Adrenal gland (tissue), 9 donors: ENCODE measurements at regions not wholly inside any gene's neighbourhood (a gene's known extent, or its start where the extent isn't known, plus 50 kb on each side); places are given as distances from the start of the nearest gene placed in this dataset.
"Not testable (repeated sequence)": the region's sequence is repeated elsewhere in the genome, so short reads cannot be mapped to it uniquely, and the experiment has no call there.

Experiments
- DNase-seq, 7 donors: peaks; one replicate each; pipeline ENCODE4 v3.0.0-alpha.2; 2019 to 2020
- H3K27ac ChIP-seq, 5 donors: fragments of 200-600 bp; sonication (generic) in 4 of 5; 1 replicate in 3 of 5; 2 replicates in 2 of 5; pipeline versions ENCODE4 v1.5.1 to v1.8.0; 2016 to 2020; ENCODE audit warnings: mild to moderate bottlenecking in 1 of 5
- H3K27me3 ChIP-seq: fragments of 200-600 bp; 2 replicates; pipeline ENCODE4 v1.8.0; 2021
- H3K36me3 ChIP-seq, 2 donors: fragments of 200-600 bp; replicated peaks in 1 of 2; 1 replicate in 1 of 2; 2 replicates in 1 of 2; pipeline versions ENCODE4 v1.5.1 to v1.8.0; 2018 to 2022
- H3K4me1 ChIP-seq, 2 donors: fragments of 200-600 bp; replicated peaks in 1 of 2; 1 replicate in 1 of 2; 2 replicates in 1 of 2; pipeline versions ENCODE4 v1.5.1 to v1.8.0; 2018 to 2021
- H3K4me3 ChIP-seq, 4 donors: fragments of 200-600 bp; sonication (generic) in 3 of 4; one replicate each; pipeline ENCODE4 v1.5.1; 2016 to 2018
- H3K9me3 ChIP-seq, 3 donors: fragments of 200-600 bp; sonication (generic) in 1 of 3; replicated peaks in 1 of 3; 1 replicate in 2 of 3; 2 replicates in 1 of 3; pipeline versions ENCODE4 v1.5.1 to v1.8.0; 2016 to 2021
- CTCF ChIP-seq, 6 experiments: fragments of 450-650 bp in 4 of 6; fragments of 200-600 bp in 2 of 6; sonication (generic) in 1 of 6; IDR thresholded peaks; 1 replicate in 5 of 6; 2 replicates in 1 of 6; pipeline versions ENCODE4 v1.5.1 to v1.8.0; 2016 to 2021; ENCODE audit warnings: antibody characterized with exemption in 6 of 6, mild to moderate bottlenecking in 2 of 6, moderate library complexity in 1 of 6
- POLR2A ChIP-seq, 2 donors: fragments of 450-650 bp; IDR thresholded peaks; one replicate each; pipeline ENCODE4 v1.6.1; 2017; ENCODE audit warnings: antibody characterized with exemption in 2 of 2, mild to moderate bottlenecking in 2 of 2, moderate library complexity in 1 of 2
- WGBS, 4 donors: extraction: QIAGEN DNeasy Blood & Tissue Kit in 2 of 4; methylation state at CpG; one replicate each; pipeline versions ENCODE4 v1.1.5 to v1.1.7; 2013 to 2017; 5-methylcytosine and 5-hydroxymethylcytosine counted together
- intact Hi-C, 2 donors: fragments of 100-400 bp; cut with DNase I; formaldehyde crosslinking; loops; one replicate each; pipeline versions ENCODE4 v1.14.1 to v1.15.0; 2022 to 2023
- donor health status: healthy with polysubstance abuse.
- donor health status: Bipolar disorder and iron deficiency.
- donor health status: DM: yes; HTN: yes; CAD: no.
- donor health status: DM: no; HTN: no; CAD: no.
- donor health status: DM: no; HTN: no; CAD: no.

GRCh38 chr5:124511791-124512190 lies 234.6 kb downstream of the ZNF608 start:
- no peak overlapping the region for H3K27ac ChIP-seq
- H3K36me3 ChIP-seq, result no peaks in the 10 kb centered on the region
- no peak overlapping the region for H3K4me3 ChIP-seq
- TF ChIP-seq CTCF (IDR thresholded peaks at IDR 0.05), result no peak
- no peak for TF ChIP-seq POLR2A (IDR thresholded peaks at IDR 0.05)
- no peak for DNase-seq
- intact Hi-C loops, result no loop called here
- H3K9me3 ChIP-seq, result no peaks in the 10 kb centered on the region
- no peaks in the 10 kb centered on the region for H3K27me3 ChIP-seq
- H3K4me1 ChIP-seq, result no peaks in the 10 kb centered on the region

- no peaks in the 10 kb centered on the region for H3K27me3 ChIP-seq
- TF ChIP-seq CTCF (IDR thresholded peaks at IDR 0.05) (no peak), POLR2A (IDR thresholded peaks at IDR 0.05) (no peak)
- WGBS, 4 donors, result 87 to 95% (median 91%) methylated on average over 2 of the region's 2 CpGs
- H3K4me3 ChIP-seq, result no peak overlapping the region
- H3K36me3 ChIP-seq, result no peaks in the 10 kb centered on the region
- DNase-seq, result no peak
- intact Hi-C loops, result no loop called here
- no peaks in the 10 kb centered on the region for H3K9me3 ChIP-seq
- H3K4me1 ChIP-seq, result no peaks in the 10 kb centered on the region
- H3K27ac ChIP-seq, result no peak overlapping the region
Observed at GRCh38 chr5:124507688-124508087, 238.8 kb downstream of the ZNF608 start.

GRCh38 chr5:124504081-124504916 lies 242.1 kb downstream of the ZNF608 start:
- no peaks in the 10 kb centered on the region for H3K9me3 ChIP-seq
- no peaks in the 10 kb centered on the region for H3K4me1 ChIP-seq
- H3K36me3 ChIP-seq, result no peaks in the 10 kb centered on the region
- intact Hi-C loops, result no loop called here
- WGBS, 4 donors, result 69 to 89% (median 88%) methylated on average over 4 of the region's 4 CpGs
- no peak overlapping the region for H3K4me3 ChIP-seq
- TF ChIP-seq CTCF (IDR thresholded peaks at IDR 0.05) (no peak), POLR2A (IDR thresholded peaks at IDR 0.05) (no peak)
- H3K27me3 ChIP-seq, result no peaks in the 10 kb centered on the region
- H3K27ac ChIP-seq, result no peak overlapping the region
- DNase-seq, result no peak

- DNase-seq, result no peak
- H3K4me3 ChIP-seq, result no peak overlapping the region
- no peak for TF ChIP-seq POLR2A (IDR thresholded peaks at IDR 0.05)
- TF ChIP-seq CTCF (IDR thresholded peaks at IDR 0.05), result no peak
- no peaks in the 10 kb centered on the region for H3K4me1 ChIP-seq
- H3K36me3 ChIP-seq, result no peaks in the 10 kb centered on the region
- 88 to 96% (median 91%) methylated on average over 4 to 5 of the region's 5 CpGs for WGBS, 4 donors
- no peak overlapping the region for H3K27ac ChIP-seq
- H3K27me3 ChIP-seq, result no peaks in the 10 kb centered on the region
- H3K9me3 ChIP-seq, result no peaks in the 10 kb centered on the region
- intact Hi-C loops, result no loop called here
Observed at GRCh38 chr5:124502551-124502950, 243.9 kb downstream of the ZNF608 start.

- H3K27me3 ChIP-seq, H3K27ac ChIP-seq, H3K36me3 ChIP-seq, H3K9me3 ChIP-seq, DNase-seq, H3K4me3 ChIP-seq, intact Hi-C loops, H3K4me1 ChIP-seq: not testable (repeated sequence)
- WGBS, 4 donors, result 73 to 96% (median 87%) methylated on average over 4 to 5 of the region's 5 CpGs
Observed at GRCh38 chr5:124499818-124500217, 246.6 kb downstream of the ZNF608 start.

- H3K4me1 ChIP-seq, H3K9me3 ChIP-seq, DNase-seq, H3K27ac ChIP-seq, H3K4me3 ChIP-seq, intact Hi-C loops, H3K36me3 ChIP-seq, H3K27me3 ChIP-seq: not testable (repeated sequence)
- 82 to 92% (median 85%) methylated on average over 4 of the region's 4 CpGs for WGBS, 4 donors
Observed at GRCh38 chr5:124496968-124497367, 249.5 kb downstream of the ZNF608 start.
